CD4-positive, alpha-beta T cell treated with Interferon alpha-2 for 1 hour (primary cell): ENCODE measurements at regions not wholly inside any gene's neighbourhood (a gene's known extent, or its start where the extent isn't known, plus 50 kb on each side); places are given as distances from the start of the nearest gene placed in this dataset.

Source experiments
- DNase-seq, 2 donors: peaks; one replicate each; pipeline ENCODE4 v3.0.0-alpha.2; 2020 to 2022

GRCh38 chr1:110816945-110817344, 56.0 kb upstream of the CD53 start:
- no peak for DNase-seq

DNA sequence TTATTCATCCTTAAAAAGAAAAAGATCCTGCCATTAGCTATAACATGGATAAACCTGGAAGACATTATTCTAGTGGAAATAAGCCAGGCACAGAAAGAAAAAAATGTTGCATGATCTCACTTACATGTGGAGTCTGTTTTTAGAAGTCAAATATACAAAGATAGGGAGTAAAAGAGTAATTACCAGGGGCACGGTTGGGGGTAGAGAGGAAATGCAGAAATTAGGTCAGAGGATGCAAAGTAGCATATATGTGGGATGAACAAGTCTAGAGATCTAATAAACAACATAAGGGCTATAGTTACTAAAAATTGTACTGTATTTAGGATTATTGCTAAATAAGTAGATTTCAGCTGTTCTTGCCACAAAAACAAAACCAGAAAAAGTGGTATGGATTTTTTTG, 61.4 kb upstream of the CD53 start:
- DNase-seq: no peak

GRCh38 chr1:110800079-110800478, 72.9 kb upstream of the CD53 start:
- DNase-seq: no peak

DNA sequence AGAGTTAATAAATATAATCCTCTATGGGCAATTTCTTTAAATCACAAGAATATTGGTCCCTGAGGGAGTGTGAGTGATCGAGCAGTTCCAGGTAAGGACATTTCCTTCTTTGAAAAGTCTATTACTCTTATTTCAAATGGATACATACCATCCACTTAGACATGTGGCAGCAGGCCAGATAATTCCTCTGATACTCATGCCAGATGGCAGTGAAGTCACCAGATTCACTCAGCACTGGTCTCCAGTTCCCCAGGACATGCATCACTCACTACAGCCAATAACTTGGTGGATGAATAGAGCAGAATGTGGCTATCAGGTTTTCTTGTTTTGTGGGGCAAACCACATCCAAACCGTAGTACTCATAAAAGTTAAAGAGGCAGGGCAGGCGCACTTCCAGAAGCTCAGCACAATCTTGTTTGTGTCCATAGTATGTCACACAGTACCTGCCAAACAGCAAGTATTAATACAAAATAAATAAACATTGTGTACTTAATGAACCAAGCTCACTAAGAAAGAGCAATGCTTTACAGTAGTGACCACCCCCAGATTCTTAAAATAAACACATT, 74.2 kb upstream of the CD53 start:
- DNase-seq: no peak

DNA sequence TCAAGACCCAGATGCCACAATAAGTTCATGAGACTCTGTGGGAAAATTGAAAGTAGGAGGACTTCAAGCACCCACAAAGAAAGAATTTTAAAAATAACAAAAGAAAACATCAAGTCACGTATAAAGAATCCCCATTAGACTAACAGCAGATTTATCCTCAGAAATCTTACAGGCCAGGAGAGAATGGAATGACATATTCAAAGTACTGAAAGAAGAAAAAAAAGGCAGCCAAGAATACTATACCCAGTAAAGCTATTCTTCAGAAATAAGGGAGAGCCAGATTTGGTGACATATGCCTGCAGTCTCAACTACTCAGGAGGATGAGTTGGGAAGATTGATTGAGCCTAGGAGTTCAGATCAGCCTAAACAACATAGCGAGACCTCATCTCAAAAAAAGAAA, 84.3 kb upstream of the CD53 start:
- DNase-seq: no peak

DNA sequence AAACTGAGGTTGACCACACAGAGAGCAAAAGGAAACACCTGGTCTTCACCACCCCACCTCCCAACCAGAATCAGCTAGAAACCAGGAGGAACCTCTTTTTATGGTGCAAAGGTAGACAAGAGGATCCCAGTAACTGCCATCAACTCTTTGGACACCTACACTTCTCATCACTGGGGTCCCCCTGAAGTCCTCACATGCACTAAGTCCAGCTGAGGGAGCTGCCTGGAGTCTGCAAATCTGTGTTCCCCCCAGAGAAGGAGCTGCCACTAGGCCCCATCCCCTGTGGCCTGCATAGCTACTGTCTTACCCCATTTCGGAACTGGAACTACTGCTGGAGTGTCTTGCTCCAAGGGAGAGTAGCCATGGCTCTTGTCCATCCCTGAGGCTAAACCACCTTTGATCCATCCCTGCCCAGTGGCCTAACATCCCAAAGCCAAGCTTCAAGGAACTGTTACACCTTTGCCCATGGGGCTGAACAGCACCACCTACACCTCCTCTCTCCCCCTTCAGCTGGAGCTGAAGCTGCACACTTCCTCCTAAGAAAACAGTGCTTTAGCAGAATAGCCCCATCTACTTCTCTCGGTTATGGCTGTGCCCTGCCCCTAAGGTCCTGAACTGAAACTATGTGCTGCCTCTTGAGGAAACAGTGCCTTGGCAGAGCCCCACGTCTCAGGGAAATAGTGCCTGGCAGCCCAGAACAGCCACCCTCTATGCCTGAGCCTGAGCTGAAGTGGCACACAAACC, 85.4 kb upstream of the CD53 start:
- peak; percentile 62 to 67 for DNase-seq

DNA sequence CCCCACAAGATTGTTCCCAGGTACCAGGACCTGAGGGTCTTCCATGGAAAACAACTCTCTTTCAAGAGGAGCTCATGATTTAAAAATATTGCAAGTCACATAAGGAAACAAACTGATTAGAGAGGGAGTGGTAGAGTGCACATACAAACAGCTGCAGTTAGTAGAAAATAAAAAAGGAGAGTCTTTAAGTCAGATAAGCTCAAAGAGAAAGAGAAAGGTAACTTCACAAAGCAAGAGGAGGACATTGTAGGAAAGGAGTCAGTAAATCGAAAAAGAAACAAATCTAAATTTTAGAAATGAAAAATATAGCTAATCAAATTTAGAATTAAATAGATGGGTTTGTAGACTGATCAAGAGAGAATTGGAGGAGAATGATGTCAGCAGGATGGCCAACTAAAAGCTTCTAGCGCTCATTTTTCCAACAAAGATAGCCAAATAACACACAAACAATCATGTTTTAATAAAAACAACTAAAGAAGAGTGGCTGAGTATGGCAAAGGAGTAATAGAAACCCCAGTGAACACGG, 86.1 kb upstream of the CD53 start:
- no peak for DNase-seq

GRCh38 chr1:110785612-110786011, 87.3 kb upstream of the CD53 start:
- DNase-seq: no peak

GRCh38 chr1:110785055-110785454, 87.9 kb upstream of the CD53 start:
- DNase-seq: no peak

GRCh38 chr1:110783292-110783918, 89.5 kb upstream of the CD53 start:
- DNase-seq: peak; percentile 70 to 85

- no peak for DNase-seq
Measured at GRCh38 chr1:110781525-110781924, 91.4 kb upstream of the CD53 start.

DNA sequence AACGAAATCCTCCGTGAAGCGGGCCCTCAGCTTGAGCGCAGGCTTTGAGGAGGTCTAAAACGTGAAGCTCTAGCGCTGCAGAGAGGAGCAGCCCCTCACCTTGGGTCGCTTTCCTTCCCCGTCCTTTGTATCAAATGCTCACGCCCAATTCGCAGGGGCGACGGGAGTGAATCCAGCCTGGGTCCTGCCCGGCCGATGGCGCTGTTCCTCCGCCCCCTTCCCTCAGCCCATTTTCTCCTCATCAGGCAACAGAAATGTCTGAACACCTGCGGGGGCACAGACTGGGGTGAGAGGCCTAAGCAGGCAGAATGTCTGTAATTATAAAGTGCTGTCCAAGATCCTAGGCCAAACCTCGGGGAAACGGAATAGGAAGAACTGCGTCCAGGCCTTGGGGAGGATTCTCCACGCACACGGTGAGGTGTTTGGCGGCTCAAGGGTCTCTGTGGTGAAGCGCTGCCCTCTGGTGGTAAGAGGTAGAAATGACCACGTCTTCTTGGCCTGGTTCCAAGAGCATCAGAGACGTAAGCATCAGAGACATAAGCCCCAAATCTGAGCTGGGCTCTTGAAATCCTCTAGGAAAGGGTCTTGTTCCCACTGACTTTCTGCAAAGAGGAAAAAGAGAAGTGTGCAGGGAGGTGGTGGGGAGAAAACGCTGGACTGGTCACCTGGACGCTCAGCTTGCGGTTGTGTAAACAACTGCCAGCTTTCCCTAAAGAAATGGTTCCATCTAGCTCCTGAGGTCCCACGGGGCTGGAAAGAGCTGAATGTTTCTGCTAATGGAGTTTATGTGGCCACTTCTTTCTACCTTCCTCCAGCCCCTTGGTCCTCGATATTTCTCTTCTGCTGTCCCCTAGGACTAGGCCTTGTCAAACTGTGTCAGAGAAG, 92.1 kb upstream of the CD53 start:
- DNase-seq: peak; percentile 80 to 85

GRCh38 chr1:110779636-110780035, 93.3 kb upstream of the CD53 start:
- no peak for DNase-seq

DNA sequence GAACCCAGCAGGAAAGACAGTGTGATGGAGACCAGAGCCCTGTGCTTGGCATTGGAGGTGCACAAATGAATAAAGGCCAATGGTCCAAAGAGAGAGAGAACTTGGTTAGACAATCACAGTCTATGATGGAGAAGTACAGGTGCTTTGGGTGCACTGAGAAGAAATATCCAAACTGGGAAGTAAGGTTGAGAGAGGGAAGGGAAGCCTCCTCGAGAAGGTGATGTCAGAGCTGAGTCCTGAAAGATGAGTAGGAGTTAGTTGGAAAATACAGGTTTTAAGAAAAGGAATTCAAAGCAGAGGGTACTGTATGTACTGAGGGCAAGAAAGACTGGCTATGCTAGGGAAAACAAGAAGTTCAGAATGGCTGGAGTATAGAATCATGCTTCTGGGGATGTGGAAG, 94.1 kb upstream of the CD53 start:
- DNase-seq: no peak

- no peak for DNase-seq
Measured at GRCh38 chr1:110777228-110777627, 95.7 kb upstream of the CD53 start.

- no peak for DNase-seq
Measured at GRCh38 chr1:110774398-110774797, 98.5 kb upstream of the CD53 start.

- DNase-seq: no peak
Measured at GRCh38 chr1:110773813-110774212, 99.1 kb upstream of the KCNA3 start.

- no peak for DNase-seq
Measured at GRCh38 chr1:110771245-110772022, 96.7 kb upstream of the KCNA3 start.

GRCh38 chr1:110770832-110771231, 96.1 kb upstream of the KCNA3 start:
- DNase-seq: no peak

DNA sequence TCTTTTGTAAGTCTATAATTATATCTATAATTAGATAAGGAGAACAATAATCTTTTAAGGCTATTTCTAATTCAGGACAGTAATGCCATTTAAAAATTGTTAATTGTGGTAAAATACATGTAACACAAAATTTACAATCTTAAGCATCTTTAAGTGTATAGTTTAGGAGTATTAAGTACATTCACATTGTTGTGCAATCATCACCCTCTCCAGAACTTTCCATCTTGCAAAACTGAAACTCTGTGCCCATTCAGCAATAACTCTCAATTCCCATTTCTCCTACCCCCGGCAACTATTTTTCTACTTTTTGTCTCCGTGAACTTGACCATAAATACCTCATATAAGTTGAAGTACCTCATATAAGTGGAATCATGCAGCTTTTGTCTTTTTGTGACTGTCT, 93.9 kb upstream of the KCNA3 start:
- no peak for DNase-seq

DNA sequence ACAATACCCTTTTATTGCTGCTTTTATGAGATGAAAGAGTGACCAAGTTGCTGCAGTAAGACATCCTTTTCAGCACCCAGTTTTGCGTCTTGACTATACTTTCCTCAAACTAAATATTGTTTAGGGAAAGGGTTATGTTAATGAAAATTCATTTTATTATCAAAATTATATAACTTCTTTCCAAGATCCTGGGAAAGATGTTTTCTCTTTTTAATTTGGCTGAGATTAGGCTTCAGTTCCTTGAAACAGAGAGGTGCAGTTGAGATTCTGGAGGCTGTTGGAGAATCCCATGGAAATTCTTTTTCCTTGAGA, 91.6 kb upstream of the KCNA3 start:
- no peak for DNase-seq

DNA sequence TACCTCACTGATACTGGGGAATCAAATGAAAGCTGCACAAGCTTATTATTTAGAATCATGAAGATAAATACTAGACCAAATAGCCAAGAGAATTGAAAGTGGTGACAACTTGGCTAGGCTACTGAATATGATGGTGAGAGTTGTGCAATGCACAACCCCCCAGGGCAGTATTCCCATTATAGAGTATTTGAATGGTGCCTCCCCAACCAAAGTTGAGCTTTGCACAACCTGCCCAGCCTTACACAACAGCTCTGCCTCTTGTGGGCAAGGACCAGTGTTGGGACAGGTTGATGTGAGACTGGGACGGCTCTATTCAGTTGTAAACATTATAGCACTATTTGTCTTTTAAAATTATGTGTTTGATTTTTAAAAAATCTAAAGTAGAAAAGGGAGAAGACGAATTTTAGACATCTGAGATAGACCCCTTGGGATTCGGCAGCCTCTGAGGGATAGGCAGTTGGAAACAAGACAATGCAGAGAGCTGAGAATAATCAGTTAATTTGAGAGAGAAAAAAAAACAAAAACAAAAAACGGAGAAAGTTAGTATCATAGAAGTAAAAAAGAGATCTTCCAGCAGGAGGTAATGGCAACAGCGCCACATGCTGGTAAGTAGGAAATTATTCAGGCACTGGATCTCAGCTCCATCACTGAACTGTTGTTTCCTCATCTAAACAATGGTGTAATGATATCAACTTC, 91.0 kb upstream of the KCNA3 start:
- DNase-seq: peak; percentile 64 to 75
